GM12878 (cell line): ENCODE measurements at regions not wholly inside any gene's neighbourhood (a gene's known extent, or its start where the extent isn't known, plus 50 kb on each side); places are given as distances from the start of the nearest gene placed in this dataset.

Experiments used
- ATAC-seq: fragments of 200-7000 bp; cut with Tn5 transposase; 3 replicates; pipeline ENCODE4 v1.9.1; 2020; ENCODE audit warnings: mild to moderate bottlenecking, moderate library complexity
- BruUV-seq: library from RNA; stranded (reverse); fragments of 400-500 nt; replicated peaks from 2 replicates; lab custom pipeline; 2021; lab: Mats Ljungman, UMichigan
- CTCF ChIA-PET: fragments of 300-600 bp; sonication (Branson Sonifier 250); formaldehyde crosslinking; extraction: SDS; loops from one replicate; lab custom pipeline; 2021; ENCODE audit warnings: inconsistent platforms; lab: Yijun Ruan, JAX
- POLR2A ChIA-PET: fragments of 350-600 bp; formaldehyde crosslinking; extraction: SDS; loops from one replicate; lab custom pipeline; 2021; ENCODE audit warnings: inconsistent platforms; lab: Charles Lee
- RAD21 ChIA-PET: fragments of 300-600 bp; sonication (Branson Sonifier 250); formaldehyde crosslinking; loops from one replicate; lab custom pipeline; 2023; ENCODE audit warnings: antibody characterized with exemption; ENCODE audit not compliant: unreplicated experiment; lab: Charles Lee
- SMC1A ChIA-PET: fragments of 300-600 bp; sonication (Branson Sonifier 250); formaldehyde crosslinking; loops from one replicate; lab custom pipeline; 2023; ENCODE audit not compliant: unreplicated experiment, uncharacterized antibody; lab: Charles Lee
- DNase-seq: peaks from one replicate; pipeline ENCODE4 v3.0.0-alpha.2; 2011; ENCODE audit warnings: low read depth, low spot score
- FAIRE-seq: peaks from 3 replicates; lab custom pipeline; 2011; peaks lifted over from hg19 to GRCh38; lab: Jason Lieb, UNC
- H2AFZ ChIP-seq: 2 replicates; pipeline ENCODE4 v1.6.0; 2011; ENCODE audit warnings: low read depth, low read length, control low read depth; ENCODE audit not compliant: control insufficient read depth
- H3K27ac ChIP-seq: 2 replicates; pipeline ENCODE4 v1.5.1; 2011; ENCODE audit warnings: control low read depth; ENCODE audit not compliant: control insufficient read depth, insufficient read depth
- H3K27me3 ChIP-seq, 2 experiments: replicated peaks in 1 of 2; 2 replicates each; pipeline versions ENCODE4 v1.6.0 to v1.6.1; 2011; ENCODE audit warnings: low read length in 1 of 2; ENCODE audit not compliant: control insufficient read depth in 2 of 2, insufficient read depth in 2 of 2
- H3K36me3 ChIP-seq, 2 experiments: 2 replicates each; pipeline ENCODE4 v1.5.1; 2011; ENCODE audit warnings: low read length in 1 of 2; ENCODE audit not compliant: control insufficient read depth in 2 of 2, insufficient read depth in 2 of 2
- H3K4me1 ChIP-seq: 2 replicates; pipeline ENCODE4 v1.6.1; 2011; ENCODE audit warnings: mild to moderate bottlenecking, low read length, moderate library complexity, mixed read lengths; ENCODE audit not compliant: control insufficient read depth, insufficient read depth
- H3K4me2 ChIP-seq: 2 replicates; pipeline ENCODE4 v1.6.0; 2011; ENCODE audit warnings: control low read depth; ENCODE audit not compliant: control insufficient read depth, insufficient read depth
- H3K4me3 ChIP-seq: fragments of 200-600 bp; sonication (generic); 2 replicates; pipeline ENCODE4 v1.5.1; 2016
- H3K79me2 ChIP-seq: 2 replicates; pipeline ENCODE4 v1.6.0; 2011; ENCODE audit warnings: low read length; ENCODE audit not compliant: control insufficient read depth, insufficient read depth
- H3K9ac ChIP-seq: 2 replicates; pipeline ENCODE4 v1.8.0; 2011; ENCODE audit warnings: low read length, control low read depth, mixed read lengths; ENCODE audit not compliant: control insufficient read depth, insufficient read depth
- H3K9me3 ChIP-seq: replicated peaks from 3 replicates; pipeline ENCODE4 v1.5.1; 2011; ENCODE audit warnings: mild to moderate bottlenecking, low read length; ENCODE audit not compliant: control insufficient read depth, insufficient read depth
- H4K20me1 ChIP-seq: 2 replicates; pipeline ENCODE4 v1.6.0; 2011; ENCODE audit not compliant: control insufficient read depth, insufficient read depth
- BACH1 ChIP-seq: fragments of 450-650 bp; IDR thresholded peaks from 2 replicates; pipeline ENCODE4 v1.6.1; 2017; ENCODE audit warnings: mild to moderate bottlenecking, borderline replicate concordance
- BHLHE40 ChIP-seq, 2 experiments: fragments of 450-650 bp in 1 of 2; IDR thresholded peaks; 2 replicates each; pipeline ENCODE4 v1.6.1; 2011 to 2017; ENCODE audit warnings: low read depth in 2 of 2, borderline replicate concordance in 1 of 2, improper control_type of control experiment in 1 of 2, low read length in 1 of 2, mild to moderate bottlenecking in 1 of 2
- BRCA1 ChIP-seq: IDR thresholded peaks from 2 replicates; pipeline ENCODE4 v1.6.1; 2011; ENCODE audit warnings: low read depth, low read length, improper control_type of control experiment
- CREB1 ChIP-seq: IDR thresholded peaks from 2 replicates; pipeline ENCODE4 v1.6.1; 2012; ENCODE audit warnings: low read depth, mild to moderate bottlenecking, inconsistent platforms
- EZH2 ChIP-seq: IDR thresholded peaks from 2 replicates; pipeline ENCODE4 v1.6.1; 2012; ENCODE audit warnings: low read depth, mild to moderate bottlenecking, control low read depth, inconsistent platforms, low read length, borderline replicate concordance; ENCODE audit not compliant: control insufficient read depth
- GATAD2B ChIP-seq: fragments of 450-650 bp; conservative IDR thresholded peaks from 2 replicates; pipeline ENCODE4 v1.6.1; 2017; ENCODE audit warnings: low read depth, mild to moderate bottlenecking, moderate library complexity
- HCFC1 ChIP-seq: fragments of 150-350 bp; IDR thresholded peaks from 2 replicates; pipeline ENCODE4 v1.6.1; 2014; ENCODE audit warnings: low read length
- KDM1A ChIP-seq: fragments of 200-600 bp; sonication (generic); IDR thresholded peaks from 2 replicates; pipeline ENCODE4 v1.6.1; 2016; ENCODE audit warnings: borderline replicate concordance
- SIX5 ChIP-seq: IDR thresholded peaks from 2 replicates; pipeline ENCODE4 v1.6.1; 2011; ENCODE audit warnings: mild to moderate bottlenecking, low read depth, low read length, moderate library complexity; ENCODE audit not compliant: severe bottlenecking
- TAF1 ChIP-seq: IDR thresholded peaks from 2 replicates; pipeline ENCODE4 v1.6.1; 2011; ENCODE audit warnings: mild to moderate bottlenecking, low read depth, low read length, borderline replicate concordance
- TBL1XR1 ChIP-seq: IDR thresholded peaks from 2 replicates; pipeline ENCODE4 v1.6.1; 2012; ENCODE audit warnings: low read depth, low read length, improper control_type of control experiment
- YBX1 ChIP-seq: fragments of 450-650 bp; IDR thresholded peaks from 2 replicates; pipeline ENCODE4 v1.6.1; 2016; ENCODE audit warnings: antibody characterized with exemption
- WGBS: methylation state at CpG from one replicate; pipeline ENCODE4 v1.1.6; 2016; ENCODE audit warnings: low lambda C conversion rate; ENCODE audit not compliant: insufficient replicate concordance, insufficient coverage; ENCODE audit errors: missing lambda C conversion rate; 5-methylcytosine and 5-hydroxymethylcytosine counted together
- in situ Hi-C: fragments of 300-500 bp; cut with MboI; formaldehyde crosslinking; loops from 9 replicates; pipeline ENCODE4 v1.14.3; 2018; ENCODE audit warnings: mixed read lengths
- intact Hi-C: fragments of 100-400 bp; cut with micrococcal nuclease; formaldehyde crosslinking; loops from one replicate; pipeline ENCODE4 v1.14.2; 2022; ENCODE audit not compliant: unreplicated experiment
- TF ChIP-seq, protein P1 (sequence below): fragments of 450-650 bp; formaldehyde crosslinking; IDR thresholded peaks from 2 replicates; pipeline ENCODE4 v1.4.0; 2020; ENCODE audit warnings: mild to moderate bottlenecking, moderate library complexity
- TF ChIP-seq, protein P2 (sequence below): fragments of 450-650 bp; IDR thresholded peaks from 2 replicates; pipeline ENCODE4 v1.6.1; 2016; ENCODE audit warnings: mild to moderate bottlenecking, moderate library complexity, borderline replicate concordance
- TF ChIP-seq, protein P3 (sequence below): fragments of 450-650 bp; IDR thresholded peaks from 2 replicates; pipeline ENCODE4 v1.6.1; 2017; ENCODE audit warnings: antibody characterized with exemption, mild to moderate bottlenecking, moderate library complexity

DNA sequence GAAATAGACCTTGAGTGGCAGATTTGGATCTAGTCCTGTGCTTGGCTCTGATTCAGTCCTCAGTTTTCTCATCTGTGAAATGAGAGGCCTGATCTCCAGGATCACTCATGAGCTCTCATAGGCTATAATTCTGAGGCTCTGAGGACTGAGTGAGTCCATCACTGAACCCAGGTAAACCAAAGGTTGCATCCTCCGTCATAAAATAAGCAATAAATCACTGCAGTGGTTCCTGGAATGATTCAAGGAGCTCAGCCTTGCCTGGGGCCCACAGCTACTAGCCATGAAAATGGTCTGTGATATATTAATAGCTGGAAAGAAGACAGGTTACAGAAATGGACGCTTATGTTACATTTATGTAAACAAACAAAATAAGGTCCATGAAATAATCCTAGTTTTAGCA lies 124.8 kb downstream of the MAP3K7 start:
- FAIRE-seq = no peak
- SMC1A ChIA-PET = no interaction called here
- Histone ChIP-seq H3K27me3 (peaks cover 1 to 7% of the 10 kb centered on the region in 2 experiments; a peak in 3 of 4 replicates), H2AFZ (no peak overlapping the region), H3K4me2 (no peak overlapping the region), H3K36me3 (no peaks in the 10 kb centered on the region), H3K4me1 (no peaks in the 10 kb centered on the region), H3K9ac (no peak overlapping the region), H3K79me2 (no peaks in the 10 kb centered on the region), H3K27ac (no peak overlapping the region), H3K4me3 (no peak overlapping the region), H4K20me1 (no peaks in the 10 kb centered on the region), H3K9me3 (peaks cover 3% of the 10 kb centered on the region; the same call in 2 of the 3 replicates)
- WGBS = 13% methylated on average over 2 of the region's 2 CpGs
- no peak for DNase-seq
- RAD21 ChIA-PET = interaction anchor here (0.5 kb wide), 1 partner anchor 1021 kb away, joined by 3 read pairs; no protein-coding TSS in a partner anchor
- intact Hi-C loops = no loop called here
- CTCF ChIA-PET = interaction anchor here (1.1 kb wide), 1 partner anchor 14 kb away, joined by 3 read pairs; no protein-coding TSS in a partner anchor
- ATAC-seq = no peak
- no TSS peak for BruUV-seq
- in situ Hi-C loops = no loop called here
- POLR2A ChIA-PET = no interaction called here
- TF ChIP-seq TAF1 (no peak), KDM1A (no peak), BHLHE40 (IDR thresholded peaks at IDR 0.05; ENCODE audit: borderline replicate concordance in 1 of 2, low read depth in 2 of 2, low read length in 1 of 2) (no peak), GATAD2B (no peak), SIX5 (no peak), BACH1 (no peak), TBL1XR1 (no peak), CREB1 (no peak), BRCA1 (no peak), HCFC1 (no peak), YBX1 (no peak), EZH2 (no peak)
- TF ChIP-seq, protein P1, sequence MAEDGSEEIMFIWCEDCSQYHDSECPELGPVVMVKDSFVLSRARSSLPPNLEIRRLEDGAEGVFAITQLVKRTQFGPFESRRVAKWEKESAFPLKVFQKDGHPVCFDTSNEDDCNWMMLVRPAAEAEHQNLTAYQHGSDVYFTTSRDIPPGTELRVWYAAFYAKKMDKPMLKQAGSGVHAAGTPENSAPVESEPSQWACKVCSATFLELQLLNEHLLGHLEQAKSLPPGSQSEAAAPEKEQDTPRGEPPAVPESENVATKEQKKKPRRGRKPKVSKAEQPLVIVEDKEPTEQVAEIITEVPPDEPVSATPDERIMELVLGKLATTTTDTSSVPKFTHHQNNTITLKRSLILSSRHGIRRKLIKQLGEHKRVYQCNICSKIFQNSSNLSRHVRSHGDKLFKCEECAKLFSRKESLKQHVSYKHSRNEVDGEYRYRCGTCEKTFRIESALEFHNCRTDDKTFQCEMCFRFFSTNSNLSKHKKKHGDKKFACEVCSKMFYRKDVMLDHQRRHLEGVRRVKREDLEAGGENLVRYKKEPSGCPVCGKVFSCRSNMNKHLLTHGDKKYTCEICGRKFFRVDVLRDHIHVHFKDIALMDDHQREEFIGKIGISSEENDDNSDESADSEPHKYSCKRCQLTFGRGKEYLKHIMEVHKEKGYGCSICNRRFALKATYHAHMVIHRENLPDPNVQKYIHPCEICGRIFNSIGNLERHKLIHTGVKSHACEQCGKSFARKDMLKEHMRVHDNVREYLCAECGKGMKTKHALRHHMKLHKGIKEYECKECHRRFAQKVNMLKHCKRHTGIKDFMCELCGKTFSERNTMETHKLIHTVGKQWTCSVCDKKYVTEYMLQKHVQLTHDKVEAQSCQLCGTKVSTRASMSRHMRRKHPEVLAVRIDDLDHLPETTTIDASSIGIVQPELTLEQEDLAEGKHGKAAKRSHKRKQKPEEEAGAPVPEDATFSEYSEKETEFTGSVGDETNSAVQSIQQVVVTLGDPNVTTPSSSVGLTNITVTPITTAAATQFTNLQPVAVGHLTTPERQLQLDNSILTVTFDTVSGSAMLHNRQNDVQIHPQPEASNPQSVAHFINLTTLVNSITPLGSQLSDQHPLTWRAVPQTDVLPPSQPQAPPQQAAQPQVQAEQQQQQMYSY (CRISPR knock-in tag) = no peak
- TF ChIP-seq, protein P2, sequence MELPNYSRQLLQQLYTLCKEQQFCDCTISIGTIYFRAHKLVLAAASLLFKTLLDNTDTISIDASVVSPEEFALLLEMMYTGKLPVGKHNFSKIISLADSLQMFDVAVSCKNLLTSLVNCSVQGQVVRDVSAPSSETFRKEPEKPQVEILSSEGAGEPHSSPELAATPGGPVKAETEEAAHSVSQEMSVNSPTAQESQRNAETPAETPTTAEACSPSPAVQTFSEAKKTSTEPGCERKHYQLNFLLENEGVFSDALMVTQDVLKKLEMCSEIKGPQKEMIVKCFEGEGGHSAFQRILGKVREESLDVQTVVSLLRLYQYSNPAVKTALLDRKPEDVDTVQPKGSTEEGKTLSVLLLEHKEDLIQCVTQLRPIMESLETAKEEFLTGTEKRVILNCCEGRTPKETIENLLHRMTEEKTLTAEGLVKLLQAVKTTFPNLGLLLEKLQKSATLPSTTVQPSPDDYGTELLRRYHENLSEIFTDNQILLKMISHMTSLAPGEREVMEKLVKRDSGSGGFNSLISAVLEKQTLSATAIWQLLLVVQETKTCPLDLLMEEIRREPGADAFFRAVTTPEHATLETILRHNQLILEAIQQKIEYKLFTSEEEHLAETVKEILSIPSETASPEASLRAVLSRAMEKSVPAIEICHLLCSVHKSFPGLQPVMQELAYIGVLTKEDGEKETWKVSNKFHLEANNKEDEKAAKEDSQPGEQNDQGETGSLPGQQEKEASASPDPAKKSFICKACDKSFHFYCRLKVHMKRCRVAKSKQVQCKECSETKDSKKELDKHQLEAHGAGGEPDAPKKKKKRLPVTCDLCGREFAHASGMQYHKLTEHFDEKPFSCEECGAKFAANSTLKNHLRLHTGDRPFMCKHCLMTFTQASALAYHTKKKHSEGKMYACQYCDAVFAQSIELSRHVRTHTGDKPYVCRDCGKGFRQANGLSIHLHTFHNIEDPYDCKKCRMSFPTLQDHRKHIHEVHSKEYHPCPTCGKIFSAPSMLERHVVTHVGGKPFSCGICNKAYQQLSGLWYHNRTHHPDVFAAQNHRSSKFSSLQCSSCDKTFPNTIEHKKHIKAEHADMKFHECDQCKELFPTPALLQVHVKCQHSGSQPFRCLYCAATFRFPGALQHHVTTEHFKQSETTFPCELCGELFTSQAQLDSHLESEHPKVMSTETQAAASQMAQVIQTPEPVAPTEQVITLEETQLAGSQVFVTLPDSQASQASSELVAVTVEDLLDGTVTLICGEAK = no peak
- TF ChIP-seq, protein P3, sequence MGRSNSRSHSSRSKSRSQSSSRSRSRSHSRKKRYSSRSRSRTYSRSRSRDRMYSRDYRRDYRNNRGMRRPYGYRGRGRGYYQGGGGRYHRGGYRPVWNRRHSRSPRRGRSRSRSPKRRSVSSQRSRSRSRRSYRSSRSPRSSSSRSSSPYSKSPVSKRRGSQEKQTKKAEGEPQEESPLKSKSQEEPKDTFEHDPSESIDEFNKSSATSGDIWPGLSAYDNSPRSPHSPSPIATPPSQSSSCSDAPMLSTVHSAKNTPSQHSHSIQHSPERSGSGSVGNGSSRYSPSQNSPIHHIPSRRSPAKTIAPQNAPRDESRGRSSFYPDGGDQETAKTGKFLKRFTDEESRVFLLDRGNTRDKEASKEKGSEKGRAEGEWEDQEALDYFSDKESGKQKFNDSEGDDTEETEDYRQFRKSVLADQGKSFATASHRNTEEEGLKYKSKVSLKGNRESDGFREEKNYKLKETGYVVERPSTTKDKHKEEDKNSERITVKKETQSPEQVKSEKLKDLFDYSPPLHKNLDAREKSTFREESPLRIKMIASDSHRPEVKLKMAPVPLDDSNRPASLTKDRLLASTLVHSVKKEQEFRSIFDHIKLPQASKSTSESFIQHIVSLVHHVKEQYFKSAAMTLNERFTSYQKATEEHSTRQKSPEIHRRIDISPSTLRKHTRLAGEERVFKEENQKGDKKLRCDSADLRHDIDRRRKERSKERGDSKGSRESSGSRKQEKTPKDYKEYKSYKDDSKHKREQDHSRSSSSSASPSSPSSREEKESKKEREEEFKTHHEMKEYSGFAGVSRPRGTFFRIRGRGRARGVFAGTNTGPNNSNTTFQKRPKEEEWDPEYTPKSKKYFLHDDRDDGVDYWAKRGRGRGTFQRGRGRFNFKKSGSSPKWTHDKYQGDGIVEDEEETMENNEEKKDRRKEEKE = no peak
